ENCODE measurements at regions not wholly inside any gene's neighbourhood (a gene's known extent, or its start where the extent isn't known, plus 50 kb on each side); places are given as distances from the start of the nearest gene placed in this dataset.

GRCh38 chr21:14688936-14689335 lies 142.8 kb upstream of the SAMSN1 start:
- H3K9me3 ChIP-seq (ENCODE audit: control insufficient read depth, low read depth, low read length): no peaks in the 10 kb centered on the region
- TF ChIP-seq EZH2 (IDR thresholded peaks at IDR 0.05; ENCODE audit: low read length): no peak
- TF ChIP-seq CTCF (optimal IDR thresholded peaks at IDR 0.05 in 1 of 3, IDR thresholded peaks at IDR 0.05 in 1 of 3, conservative IDR thresholded peaks at IDR 0.05 in 1 of 3; ENCODE audit: extremely low read depth in 1 of 3, insufficient read depth in 2 of 3, low read length in 3 of 3): no peak
- H3K9ac ChIP-seq (ENCODE audit: control insufficient read depth, extremely low read depth, insufficient read depth, low read length): no peak overlapping the region
- H3K79me2 ChIP-seq (ENCODE audit: control insufficient read depth, insufficient read depth, low read length): no peaks in the 10 kb centered on the region
- no peaks in the 10 kb centered on the region for H3K4me1 ChIP-seq (ENCODE audit: control insufficient read depth, extremely low read depth, insufficient read depth, low read length)
- H3K27me3 ChIP-seq (ENCODE audit: control insufficient read depth, extremely low read depth, insufficient read depth, low read length): no peaks in the 10 kb centered on the region
- dilution Hi-C loops (cut with MboI; ENCODE audit: extremely low pct_ligation_motif_present, low sequenced_read_pairs): no loop called here
- no peaks in the 10 kb centered on the region for H4K20me1 ChIP-seq (ENCODE audit: control insufficient read depth, extremely low read depth, insufficient read depth, low read length)
- no peaks in the 10 kb centered on the region for H3K9me1 ChIP-seq (ENCODE audit: control insufficient read depth, extremely low read depth, insufficient read depth, low read length)
- DNase-seq (ENCODE audit: low read depth, low spot score) (no peak), FAIRE-seq (no peak)
- no peak overlapping the region for H3K4me3 ChIP-seq (ENCODE audit: control insufficient read depth in 2 of 3, extremely low read depth in 1 of 3, insufficient read depth in 2 of 3, low read depth in 1 of 3, low read length in 3 of 3)
- no peaks in the 10 kb centered on the region for H3K36me3 ChIP-seq (ENCODE audit: control insufficient read depth in 2 of 2, extremely low read depth in 1 of 2, insufficient read depth in 2 of 2, low read length in 2 of 2)
- no peak overlapping the region for H2AFZ ChIP-seq (ENCODE audit: control insufficient read depth, low read length)
- H3K4me2 ChIP-seq (ENCODE audit: control insufficient read depth, extremely low read depth, insufficient read depth, low read depth, low read length): no peak overlapping the region
- H3K27ac ChIP-seq (ENCODE audit: control insufficient read depth, insufficient read depth, low read length): no peak overlapping the region

GRCh38 chr21:14688412-14688811 lies 142.3 kb upstream of the SAMSN1 start:
- no peak overlapping the region for H3K4me2 ChIP-seq (ENCODE audit: control insufficient read depth, extremely low read depth, insufficient read depth, low read depth, low read length)
- TF ChIP-seq EZH2 (IDR thresholded peaks at IDR 0.05; ENCODE audit: low read length): no peak
- no peak for TF ChIP-seq CTCF (optimal IDR thresholded peaks at IDR 0.05 in 1 of 3, IDR thresholded peaks at IDR 0.05 in 1 of 3, conservative IDR thresholded peaks at IDR 0.05 in 1 of 3; ENCODE audit: extremely low read depth in 1 of 3, insufficient read depth in 2 of 3, low read length in 3 of 3)
- H2AFZ ChIP-seq (ENCODE audit: control insufficient read depth, low read length): no peak overlapping the region
- DNase-seq (ENCODE audit: low read depth, low spot score) (no peak), FAIRE-seq (no peak)
- H3K9ac ChIP-seq (ENCODE audit: control insufficient read depth, extremely low read depth, insufficient read depth, low read length): no peak overlapping the region
- no peaks in the 10 kb centered on the region for H3K36me3 ChIP-seq (ENCODE audit: control insufficient read depth in 2 of 2, extremely low read depth in 1 of 2, insufficient read depth in 2 of 2, low read length in 2 of 2)
- H3K9me3 ChIP-seq (ENCODE audit: control insufficient read depth, low read depth, low read length): no peaks in the 10 kb centered on the region
- H4K20me1 ChIP-seq (ENCODE audit: control insufficient read depth, extremely low read depth, insufficient read depth, low read length): no peaks in the 10 kb centered on the region
- dilution Hi-C loops (cut with MboI; ENCODE audit: extremely low pct_ligation_motif_present, low sequenced_read_pairs): no loop called here
- no peaks in the 10 kb centered on the region for H3K79me2 ChIP-seq (ENCODE audit: control insufficient read depth, insufficient read depth, low read length)
- H3K4me1 ChIP-seq (ENCODE audit: control insufficient read depth, extremely low read depth, insufficient read depth, low read length): no peaks in the 10 kb centered on the region
- H3K4me3 ChIP-seq (ENCODE audit: control insufficient read depth in 2 of 3, extremely low read depth in 1 of 3, insufficient read depth in 2 of 3, low read depth in 1 of 3, low read length in 3 of 3): no peak overlapping the region
- no peaks in the 10 kb centered on the region for H3K27me3 ChIP-seq (ENCODE audit: control insufficient read depth, extremely low read depth, insufficient read depth, low read length)
- no peak overlapping the region for H3K27ac ChIP-seq (ENCODE audit: control insufficient read depth, insufficient read depth, low read length)
- no peaks in the 10 kb centered on the region for H3K9me1 ChIP-seq (ENCODE audit: control insufficient read depth, extremely low read depth, insufficient read depth, low read length)
